GM12872 (cell line): ENCODE measurements at regions not wholly inside any gene's neighbourhood (a gene's known extent, or its start where the extent isn't known, plus 50 kb on each side); places are given as distances from the start of the nearest gene placed in this dataset.

Source experiments
- CTCF ChIP-seq: IDR thresholded peaks from 3 replicates; pipeline ENCODE4 v1.5.1; 2011; ENCODE audit warnings: low read depth, mild to moderate bottlenecking, low read length, moderate library complexity; ENCODE audit not compliant: insufficient read depth

DNA sequence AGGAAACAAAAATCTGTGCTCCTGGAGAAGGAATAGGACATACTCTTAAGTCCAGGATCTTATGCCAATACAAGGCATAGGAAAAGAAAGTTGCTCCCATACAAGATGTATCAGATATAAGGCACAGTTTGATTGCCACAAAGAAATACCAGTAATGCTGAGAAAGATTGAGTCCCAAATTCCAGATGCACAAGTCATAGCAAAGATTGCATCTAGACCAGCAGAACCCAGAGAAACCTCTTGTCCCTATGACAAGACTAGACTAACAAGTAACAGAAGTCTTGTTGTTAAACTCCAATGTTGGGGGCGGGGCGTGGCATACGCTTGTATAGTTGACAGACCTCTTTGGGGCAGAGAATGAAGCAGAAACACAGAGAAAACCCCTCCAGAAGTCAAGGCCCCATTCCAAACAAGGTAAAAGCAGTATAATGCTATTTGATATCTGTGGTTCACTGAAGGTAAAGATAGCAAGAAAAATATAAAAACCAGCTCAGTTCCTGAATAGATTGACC, 671.5 kb upstream of the GRIA3 start:
- no peak for TF ChIP-seq CTCF

DNA sequence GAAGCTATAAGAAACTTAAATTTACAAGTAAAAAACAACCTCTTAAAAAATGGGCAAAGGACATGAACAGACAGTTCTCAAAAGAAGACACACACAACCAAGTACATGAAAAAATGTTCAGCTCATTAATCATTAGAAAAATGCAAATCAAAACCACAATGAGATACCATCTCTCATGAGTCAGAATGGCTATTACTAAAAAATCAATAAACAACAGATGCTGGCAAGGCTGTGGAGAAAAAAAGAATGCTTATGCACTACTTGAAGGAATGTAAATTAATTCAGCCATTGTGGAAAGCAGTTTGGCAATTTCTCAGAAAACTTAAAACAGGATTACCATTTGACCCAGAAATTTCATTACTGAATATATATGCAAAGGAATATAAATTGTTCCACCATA, 666.3 kb upstream of the GRIA3 start:
- TF ChIP-seq CTCF, result no peak

DNA sequence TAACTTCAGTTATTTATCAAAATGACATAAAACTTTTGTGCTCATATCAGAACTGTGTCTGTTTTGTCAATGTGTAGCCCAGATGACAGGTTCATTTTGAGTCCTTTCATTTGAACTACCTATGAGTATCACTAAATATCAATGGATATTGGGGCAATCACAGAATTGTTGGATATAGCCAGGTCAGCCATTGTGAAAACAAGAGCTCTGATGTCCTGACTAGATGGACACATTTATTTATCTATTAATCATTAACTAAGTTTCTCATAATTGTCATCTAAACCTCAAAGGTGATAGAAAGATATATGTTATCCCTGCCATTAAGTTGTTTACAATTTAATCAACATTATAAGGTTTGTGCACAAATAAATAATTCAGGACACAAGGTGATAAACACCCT, 638.3 kb upstream of the GRIA3 start:
- no peak for TF ChIP-seq CTCF

GRCh38 chrX:122546269-122546668, 637.8 kb upstream of the GRIA3 start:
- no peak for TF ChIP-seq CTCF

DNA sequence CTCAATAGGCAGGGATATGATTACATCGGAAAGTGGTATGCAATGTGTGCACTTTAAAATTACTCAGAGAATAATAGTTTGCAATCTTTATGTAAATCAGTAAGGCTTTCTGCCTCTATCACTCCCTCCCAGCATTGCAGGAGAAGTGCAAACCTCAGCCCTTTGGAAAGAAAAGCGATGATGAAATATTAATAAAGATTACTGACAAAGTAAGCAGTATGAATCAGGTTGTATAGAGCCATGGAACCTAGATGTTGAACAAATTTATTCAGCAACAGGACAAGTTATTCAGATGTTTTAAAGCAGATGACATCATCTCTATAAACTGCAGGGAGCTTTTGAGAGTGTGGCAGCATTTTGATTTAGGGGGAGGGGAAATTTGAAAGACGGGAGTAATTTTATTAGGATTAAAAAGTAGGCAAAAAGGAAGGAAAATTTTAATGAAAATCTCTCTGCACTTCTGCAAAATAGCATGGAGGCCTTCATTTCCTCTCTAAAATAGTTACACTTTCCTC, 631.7 kb upstream of the GRIA3 start:
- TF ChIP-seq CTCF, result no peak

DNA sequence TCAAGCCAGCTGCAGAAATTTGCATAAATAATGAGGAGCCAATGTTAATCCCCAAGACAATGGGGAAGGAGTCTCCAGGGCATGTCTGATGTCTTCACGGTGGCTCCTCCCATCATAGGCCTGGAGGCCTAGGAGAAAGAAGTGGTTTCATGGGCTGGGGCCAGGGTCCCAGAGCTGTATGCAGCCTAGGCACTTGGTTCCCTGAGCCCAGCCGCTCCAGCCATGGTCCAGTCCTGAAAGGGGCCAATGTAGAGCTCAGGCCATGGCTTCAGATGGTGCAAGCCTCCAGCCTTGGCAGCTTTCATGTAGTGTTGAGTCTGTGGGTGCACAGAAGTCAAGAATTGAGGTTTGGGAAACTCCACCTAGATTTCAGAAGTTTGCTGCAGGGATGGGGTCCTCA, 628.2 kb upstream of the GRIA3 start:
- TF ChIP-seq CTCF, result no peak

DNA sequence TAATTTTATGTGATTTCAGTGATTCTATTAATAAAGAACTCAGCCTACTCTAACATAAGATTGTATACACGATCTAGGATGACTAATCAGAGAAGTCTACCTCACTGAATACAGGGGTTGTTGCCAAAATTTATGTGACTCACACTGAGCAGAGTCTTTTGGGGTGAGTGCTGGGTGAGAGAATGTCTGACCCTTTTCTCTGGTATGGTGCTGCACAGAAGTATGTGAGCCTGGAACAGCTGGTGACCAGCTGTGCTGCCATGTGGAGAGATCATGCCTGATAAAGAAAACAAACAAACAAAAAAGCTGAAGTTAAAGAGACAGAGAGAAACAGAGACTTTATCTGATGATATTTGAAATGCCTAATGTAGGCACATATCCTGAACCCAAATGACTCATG, 618.1 kb upstream of the GRIA3 start:
- no peak for TF ChIP-seq CTCF
